Kidney (tissue), 13 donors: ENCODE measurements at regions not wholly inside any gene's neighbourhood (a gene's known extent, or its start where the extent isn't known, plus 50 kb on each side); places are given as distances from the start of the nearest gene placed in this dataset.

Experiments
- DNase-seq, 5 donors: peaks; one replicate each; pipeline ENCODE4 v3.0.0-alpha.2; 2013 to 2020
- FAIRE-seq: peaks from 2 replicates; lab custom pipeline; 2012; peaks lifted over from hg19 to GRCh38; lab: Jason Lieb, UNC
- H3K27ac ChIP-seq, 2 donors: one replicate each; pipeline ENCODE4 v1.7.0; 2013; ENCODE audit warnings: low read depth in 2 of 2, low read length in 2 of 2, inconsistent platforms in 1 of 2
- H3K27me3 ChIP-seq: one replicate; pipeline ENCODE4 v1.7.1; 2013; ENCODE audit warnings: low read length, inconsistent platforms; ENCODE audit not compliant: control insufficient read depth, insufficient read depth
- H3K36me3 ChIP-seq, 3 donors: one replicate each; pipeline versions ENCODE4 v1.7.0 to v1.7.1; 2013; ENCODE audit warnings: low read length in 3 of 3, control low read depth in 1 of 3, inconsistent platforms in 1 of 3; ENCODE audit not compliant: insufficient read depth in 3 of 3, control insufficient read depth in 2 of 3
- H3K4me1 ChIP-seq, 3 donors: one replicate each; pipeline versions ENCODE4 v1.7.0 to v1.7.1; 2013; ENCODE audit warnings: low read length in 3 of 3, inconsistent platforms in 1 of 3, low read depth in 1 of 3; ENCODE audit not compliant: control insufficient read depth in 2 of 3, insufficient read depth in 2 of 3
- H3K4me3 ChIP-seq, 3 donors: one replicate each; pipeline versions ENCODE4 v1.7.0 to v1.8.1; 2013; ENCODE audit warnings: low read length in 3 of 3, control low read depth in 1 of 3, inconsistent platforms in 1 of 3
- H3K9ac ChIP-seq, 3 donors: one replicate each; pipeline versions ENCODE4 v1.7.0 to v1.7.1; 2013; ENCODE audit warnings: low read length in 3 of 3, control low read depth in 1 of 3, inconsistent platforms in 1 of 3
- H3K9me3 ChIP-seq, 3 donors: one replicate each; pipeline versions ENCODE4 v1.7.0 to v1.7.1; 2013; ENCODE audit warnings: low read length in 3 of 3, control low read depth in 1 of 3, inconsistent platforms in 1 of 3; ENCODE audit not compliant: control insufficient read depth in 2 of 3, insufficient read depth in 1 of 3
- intact Hi-C: fragments of 100-400 bp; cut with DNase I; formaldehyde crosslinking; loops from one replicate; pipeline ENCODE4 v1.11.1; 2022
- TF ChIP-seq, protein P1 (sequence below): IDR thresholded peaks from 3 replicates; pipeline ENCODE4 v1.5.1; 2012; ENCODE audit warnings: mild to moderate bottlenecking, moderate library complexity, borderline replicate concordance; ENCODE audit not compliant: insufficient read depth; ENCODE audit errors: extremely low read depth
- donor health status: control.
- donor health status: control.
- donor health status: control.
- donor health status: control.
- donor health status: control.
- donor health status: DM: yes; HTN: yes; CAD: no.
- donor health status: Normal renal cell carcinoma (clear cell type).

GRCh38 chr2:824524-824923 lies 126.1 kb upstream of the SNTG2 start:
- no peaks in the 10 kb centered on the region for H3K9me3 ChIP-seq
- TF ChIP-seq, protein P1, sequence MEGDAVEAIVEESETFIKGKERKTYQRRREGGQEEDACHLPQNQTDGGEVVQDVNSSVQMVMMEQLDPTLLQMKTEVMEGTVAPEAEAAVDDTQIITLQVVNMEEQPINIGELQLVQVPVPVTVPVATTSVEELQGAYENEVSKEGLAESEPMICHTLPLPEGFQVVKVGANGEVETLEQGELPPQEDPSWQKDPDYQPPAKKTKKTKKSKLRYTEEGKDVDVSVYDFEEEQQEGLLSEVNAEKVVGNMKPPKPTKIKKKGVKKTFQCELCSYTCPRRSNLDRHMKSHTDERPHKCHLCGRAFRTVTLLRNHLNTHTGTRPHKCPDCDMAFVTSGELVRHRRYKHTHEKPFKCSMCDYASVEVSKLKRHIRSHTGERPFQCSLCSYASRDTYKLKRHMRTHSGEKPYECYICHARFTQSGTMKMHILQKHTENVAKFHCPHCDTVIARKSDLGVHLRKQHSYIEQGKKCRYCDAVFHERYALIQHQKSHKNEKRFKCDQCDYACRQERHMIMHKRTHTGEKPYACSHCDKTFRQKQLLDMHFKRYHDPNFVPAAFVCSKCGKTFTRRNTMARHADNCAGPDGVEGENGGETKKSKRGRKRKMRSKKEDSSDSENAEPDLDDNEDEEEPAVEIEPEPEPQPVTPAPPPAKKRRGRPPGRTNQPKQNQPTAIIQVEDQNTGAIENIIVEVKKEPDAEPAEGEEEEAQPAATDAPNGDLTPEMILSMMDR, result no peak
- no peak overlapping the region for H3K4me3 ChIP-seq
- H3K36me3 ChIP-seq, result no peaks in the 10 kb centered on the region
- H3K9ac ChIP-seq, result no peak overlapping the region
- intact Hi-C loops, result no loop called here
- no peak for DNase-seq
- no peak for FAIRE-seq
- no peak overlapping the region for H3K27ac ChIP-seq
- H3K4me1 ChIP-seq, result no peaks in the 10 kb centered on the region
- H3K27me3 ChIP-seq, result no peaks in the 10 kb centered on the region

DNA sequence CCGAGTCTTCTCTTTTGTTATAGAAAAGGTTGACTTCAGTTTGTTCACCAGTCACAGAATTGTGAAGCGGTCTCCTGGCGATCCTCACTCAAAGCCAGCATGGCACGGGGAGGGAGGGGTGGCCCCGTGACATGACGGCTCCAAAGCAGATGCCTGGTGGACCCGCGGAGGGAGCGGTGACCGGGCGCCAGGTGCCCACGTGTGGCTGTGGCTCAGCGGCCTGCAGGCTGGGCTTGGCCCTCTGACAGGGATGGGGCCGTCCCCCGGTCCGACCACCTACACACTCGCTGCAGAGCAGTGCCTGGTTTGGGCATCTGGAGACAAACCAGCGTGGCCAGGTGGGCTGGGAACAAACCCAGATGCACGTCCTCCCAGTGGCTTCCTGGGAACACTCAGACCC lies 129.1 kb upstream of the SNTG2 start:
- H3K9me3 ChIP-seq, result no peaks in the 10 kb centered on the region
- no peak overlapping the region for H3K4me3 ChIP-seq
- H3K27me3 ChIP-seq, result no peaks in the 10 kb centered on the region
- no peak overlapping the region for H3K9ac ChIP-seq
- TF ChIP-seq, protein P1, result no peak
- intact Hi-C loops, result no loop called here
- DNase-seq, result no peak
- no peaks in the 10 kb centered on the region for H3K36me3 ChIP-seq
- no peaks in the 10 kb centered on the region for H3K4me1 ChIP-seq
- H3K27ac ChIP-seq, result no peak overlapping the region
- FAIRE-seq, result no peak

- Histone ChIP-seq H3K27ac (no peak overlapping the region), H3K9ac (no peak overlapping the region), H3K27me3 (no peaks in the 10 kb centered on the region), H3K36me3 (no peaks in the 10 kb centered on the region), H3K4me3 (no peak overlapping the region), H3K4me1 (no peaks in the 10 kb centered on the region), H3K9me3 (no peaks in the 10 kb centered on the region)
- DNase-seq (no peak), FAIRE-seq (no peak)
- intact Hi-C loops, result no loop called here
- TF ChIP-seq, protein P1, result no peak
Measured at GRCh38 chr2:819601-820000, 131.0 kb upstream of the SNTG2 start.

- Histone ChIP-seq H3K9me3 (no peaks in the 10 kb centered on the region), H3K9ac (no peak overlapping the region), H3K4me1 (no peaks in the 10 kb centered on the region), H3K4me3 (no peak overlapping the region), H3K27me3 (no peaks in the 10 kb centered on the region), H3K36me3 (no peaks in the 10 kb centered on the region), H3K27ac (no peak overlapping the region)
- DNase-seq (no peak), FAIRE-seq (no peak)
- TF ChIP-seq, protein P1, result no peak
- intact Hi-C loops, result no loop called here
Measured at GRCh38 chr2:819121-819520, 131.5 kb upstream of the SNTG2 start.
